A673 (cell line): ENCODE measurements at regions not wholly inside any gene's neighbourhood (a gene's known extent, or its start where the extent isn't known, plus 50 kb on each side); places are given as distances from the start of the nearest gene placed in this dataset.
"Not testable (repeated sequence)": the region's sequence is repeated elsewhere in the genome, so short reads cannot be mapped to it uniquely, and the experiment has no call there.

ENCODE experiments used
- BruUV-seq: library from RNA; stranded (reverse); fragments of 400-500 nt; replicated peaks from 2 replicates; lab custom pipeline; 2021; lab: Mats Ljungman, UMichigan
- CTCF ChIA-PET: fragments of 300-600 bp; sonication (Branson Sonifier 250); formaldehyde crosslinking; loops from one replicate; lab custom pipeline; 2022; ENCODE audit warnings: antibody characterized with exemption; lab: Charles Lee
- POLR2A ChIA-PET: fragments of 300-600 bp; sonication (Branson Sonifier 250); formaldehyde crosslinking; loops from one replicate; lab custom pipeline; 2022; ENCODE audit warnings: antibody characterized with exemption; ENCODE audit not compliant: low non-redundant PET; lab: Charles Lee
- DNase-seq: peaks from one replicate; pipeline ENCODE4 v3.0.0-alpha.2; 2015; ENCODE audit warnings: low spot score
- H3K27ac ChIP-seq: fragments of 200-600 bp; sonication (generic); 2 replicates; pipeline ENCODE4 v1.5.1; 2016; ENCODE audit warnings: mixed run types, low read depth, mild to moderate bottlenecking, mixed read lengths, antibody characterized with exemption, low read length; ENCODE audit not compliant: poor library complexity, severe bottlenecking
- H3K27me3 ChIP-seq: fragments of 200-600 bp; sonication (generic); replicated peaks from 2 replicates; pipeline ENCODE4 v1.6.1; 2017; ENCODE audit warnings: mixed run types, low read depth, mild to moderate bottlenecking, mixed read lengths, antibody characterized with exemption, low read length; ENCODE audit not compliant: insufficient read depth, poor library complexity
- H3K36me3 ChIP-seq: fragments of 200-600 bp; sonication (generic); 2 replicates; pipeline ENCODE4 v1.6.1; 2016; ENCODE audit warnings: mixed run types, mild to moderate bottlenecking, mixed read lengths, antibody characterized with exemption, low read length; ENCODE audit not compliant: insufficient read depth, poor library complexity, severe bottlenecking
- H3K4me1 ChIP-seq: fragments of 200-600 bp; sonication (generic); 2 replicates; pipeline ENCODE4 v1.6.1; 2017; ENCODE audit warnings: mixed run types, mild to moderate bottlenecking, mixed read lengths, antibody characterized with exemption, low read length; ENCODE audit not compliant: insufficient read depth, poor library complexity, severe bottlenecking
- H3K4me3 ChIP-seq: fragments of 200-600 bp; sonication (generic); 2 replicates; pipeline ENCODE4 v1.5.1; 2016; ENCODE audit warnings: low read depth, mixed run types, mild to moderate bottlenecking, mixed read lengths, low read length; ENCODE audit not compliant: poor library complexity, severe bottlenecking
- H3K9me3 ChIP-seq: fragments of 200-600 bp; sonication (generic); 2 replicates; pipeline ENCODE4 v1.6.1; 2016; ENCODE audit warnings: mixed run types, low read depth, mild to moderate bottlenecking, mixed read lengths, antibody characterized with exemption, low read length; ENCODE audit not compliant: poor library complexity, severe bottlenecking
- EZH2 ChIP-seq: fragments of 200-600 bp; sonication (generic); IDR thresholded peaks from 2 replicates; pipeline ENCODE4 v1.6.1; 2017; ENCODE audit warnings: borderline replicate concordance, low read depth, mild to moderate bottlenecking, mixed read lengths, antibody characterized with exemption, low read length; ENCODE audit not compliant: poor library complexity, severe bottlenecking
- intact Hi-C: fragments of 100-400 bp; cut with micrococcal nuclease; formaldehyde crosslinking; loops from one replicate; pipeline ENCODE4 v1.10.0; 2022; ENCODE audit not compliant: unreplicated experiment
- TF ChIP-seq, protein P1 (sequence below): fragments of 300-800, 200-600 bp; sonication (generic); conservative IDR thresholded peaks from 2 replicates; pipeline ENCODE4 v1.5.1; 2017; ENCODE audit warnings: low read depth, mild to moderate bottlenecking, antibody characterized with exemption, low read length, moderate library complexity, mixed read lengths

DNA sequence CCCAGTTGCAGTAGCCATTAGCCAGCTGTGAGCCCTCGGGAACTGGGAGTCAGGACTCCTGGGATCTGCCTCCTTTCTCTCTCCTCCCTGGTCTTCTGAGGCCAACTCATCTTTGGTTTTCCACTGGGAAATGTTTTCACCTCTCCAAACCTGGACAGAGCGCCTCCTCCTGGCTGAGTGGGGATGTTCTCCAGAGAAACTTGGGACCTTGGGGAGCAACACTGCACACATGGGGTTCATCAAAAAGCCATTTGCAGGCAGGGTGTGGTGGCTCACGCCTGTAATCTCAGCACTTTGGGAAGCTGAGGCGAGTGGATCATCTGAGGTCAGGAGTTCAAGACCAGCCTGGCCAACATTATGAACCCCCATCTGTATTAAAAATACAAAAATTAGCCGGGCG, 145.4 kb downstream of the NECTIN1 start:
- ChIA-PET CTCF (no interaction called here), POLR2A (no interaction called here)
- intact Hi-C loops = no loop called here
- H3K9me3 ChIP-seq = no peaks in the 10 kb centered on the region
- BruUV-seq = no TSS peak
- no peaks in the 10 kb centered on the region for H3K36me3 ChIP-seq
- no peaks in the 10 kb centered on the region for H3K27me3 ChIP-seq
- no peak for DNase-seq
- peaks cover 23% of the 10 kb centered on the region for H3K4me1 ChIP-seq
- no peak overlapping the region for H3K4me3 ChIP-seq
- H3K27ac ChIP-seq = peak overlapping the region; percentile 86
- TF ChIP-seq, protein P1, sequence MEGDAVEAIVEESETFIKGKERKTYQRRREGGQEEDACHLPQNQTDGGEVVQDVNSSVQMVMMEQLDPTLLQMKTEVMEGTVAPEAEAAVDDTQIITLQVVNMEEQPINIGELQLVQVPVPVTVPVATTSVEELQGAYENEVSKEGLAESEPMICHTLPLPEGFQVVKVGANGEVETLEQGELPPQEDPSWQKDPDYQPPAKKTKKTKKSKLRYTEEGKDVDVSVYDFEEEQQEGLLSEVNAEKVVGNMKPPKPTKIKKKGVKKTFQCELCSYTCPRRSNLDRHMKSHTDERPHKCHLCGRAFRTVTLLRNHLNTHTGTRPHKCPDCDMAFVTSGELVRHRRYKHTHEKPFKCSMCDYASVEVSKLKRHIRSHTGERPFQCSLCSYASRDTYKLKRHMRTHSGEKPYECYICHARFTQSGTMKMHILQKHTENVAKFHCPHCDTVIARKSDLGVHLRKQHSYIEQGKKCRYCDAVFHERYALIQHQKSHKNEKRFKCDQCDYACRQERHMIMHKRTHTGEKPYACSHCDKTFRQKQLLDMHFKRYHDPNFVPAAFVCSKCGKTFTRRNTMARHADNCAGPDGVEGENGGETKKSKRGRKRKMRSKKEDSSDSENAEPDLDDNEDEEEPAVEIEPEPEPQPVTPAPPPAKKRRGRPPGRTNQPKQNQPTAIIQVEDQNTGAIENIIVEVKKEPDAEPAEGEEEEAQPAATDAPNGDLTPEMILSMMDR = peak; percentile 58; the same call in 1 of the 2 replicates
- no peak for TF ChIP-seq EZH2

- DNase-seq, POLR2A ChIA-PET, H3K27me3 ChIP-seq, intact Hi-C loops, H3K9me3 ChIP-seq, H3K4me3 ChIP-seq, H3K36me3 ChIP-seq, BruUV-seq, CTCF ChIA-PET, H3K27ac ChIP-seq: not testable (repeated sequence)
- peaks cover 23% of the 10 kb centered on the region for H3K4me1 ChIP-seq
Measured at GRCh38 chr11:119581396-119581795, 147.6 kb downstream of the NECTIN1 start.

GRCh38 chr11:119580751-119581150, 148.2 kb downstream of the NECTIN1 start:
- BruUV-seq = no TSS peak
- Histone ChIP-seq H3K4me3 (no peak overlapping the region), H3K27ac (no peak overlapping the region), H3K27me3 (no peaks in the 10 kb centered on the region), H3K36me3 (no peaks in the 10 kb centered on the region), H3K9me3 (no peaks in the 10 kb centered on the region), H3K4me1 (peaks cover 23% of the 10 kb centered on the region)
- TF ChIP-seq EZH2 = no peak
- TF ChIP-seq, protein P1 = no peak
- intact Hi-C loops = no loop called here
- ChIA-PET CTCF (no interaction called here), POLR2A (no interaction called here)
- no peak for DNase-seq

DNA sequence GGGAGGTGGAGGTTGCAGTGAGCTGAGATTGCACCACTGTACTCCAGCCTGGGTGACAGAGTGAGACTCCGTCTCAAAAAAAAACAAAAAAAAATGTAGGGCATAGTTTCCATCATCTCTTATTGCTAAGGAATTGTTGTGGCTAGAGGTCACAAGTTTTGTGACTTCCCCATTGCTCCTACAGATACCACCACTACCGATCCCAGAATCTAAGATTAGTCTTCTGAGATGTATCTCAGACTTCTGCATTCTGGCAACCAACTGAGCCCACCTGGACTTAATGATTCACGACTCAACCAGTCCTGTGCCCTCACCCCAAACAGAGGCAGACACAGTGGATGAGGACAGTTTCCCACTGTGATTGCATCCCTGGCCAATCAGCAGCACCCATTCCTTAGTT, 148.9 kb downstream of the NECTIN1 start:
- Histone ChIP-seq H3K27ac (no peak overlapping the region), H3K4me3 (no peak overlapping the region), H3K9me3 (no peaks in the 10 kb centered on the region), H3K27me3 (no peaks in the 10 kb centered on the region), H3K4me1 (peaks cover 16% of the 10 kb centered on the region), H3K36me3 (no peaks in the 10 kb centered on the region)
- no peak for TF ChIP-seq EZH2
- TF ChIP-seq, protein P1 = no peak
- no TSS peak for BruUV-seq
- intact Hi-C loops = no loop called here
- ChIA-PET CTCF (no interaction called here), POLR2A (no interaction called here)
- DNase-seq = no peak
